Stimulated activated naive CD8-positive, alpha-beta T cell treated with anti-CD3 and anti-CD28 coated beads, Interleukin-15, Interleukin-2, amounts not matched to agents 100 ng/mL and 50 ng/mL, for 24 hours (primary cell): ENCODE measurements at regions not wholly inside any gene's neighbourhood (a gene's known extent, or its start where the extent isn't known, plus 50 kb on each side); places are given as distances from the start of the nearest gene placed in this dataset.

Experiments used
- H3K27ac Mint-ChIP-seq: one replicate; pipeline ENCODE4 v1.8.0; 2021; ENCODE audit warnings: mild to moderate bottlenecking, mixed read lengths
- H3K27me3 Mint-ChIP-seq: one replicate; pipeline ENCODE4 v1.8.0; 2021; ENCODE audit warnings: mixed read lengths
- H3K36me3 Mint-ChIP-seq: one replicate; pipeline ENCODE4 v1.8.0; 2021; ENCODE audit warnings: low read depth, mixed read lengths
- H3K4me1 Mint-ChIP-seq: one replicate; pipeline ENCODE4 v1.8.0; 2021; ENCODE audit warnings: low read depth, mixed read lengths
- H3K4me3 Mint-ChIP-seq: one replicate; pipeline ENCODE4 v1.8.0; 2021; ENCODE audit warnings: mild to moderate bottlenecking, mixed read lengths
- H3K9me3 Mint-ChIP-seq: one replicate; pipeline ENCODE4 v1.8.0; 2021; ENCODE audit warnings: mixed read lengths

DNA sequence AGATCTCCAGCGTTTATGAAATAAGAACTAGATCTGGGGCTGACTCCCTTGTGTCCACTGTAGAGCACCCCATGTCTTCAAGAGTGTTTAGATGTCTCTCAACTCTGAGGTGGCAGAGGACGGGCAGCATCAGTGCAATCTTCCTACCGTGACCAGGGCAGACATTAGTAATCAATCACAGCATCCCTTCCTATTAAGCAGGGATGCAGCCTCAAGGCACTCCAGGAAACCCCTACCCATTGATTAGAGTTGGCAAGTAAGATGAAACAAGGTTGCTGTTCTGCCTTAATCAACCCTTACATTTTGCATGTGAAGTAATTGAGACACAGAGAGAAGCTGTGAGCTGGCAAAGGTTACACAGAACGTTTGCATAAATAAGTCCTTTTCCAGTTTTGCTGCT lies 283.7 kb upstream of the ZMIZ1 start:
- H3K36me3 Mint-ChIP-seq, result no peaks in the 10 kb centered on the region
- H3K4me1 Mint-ChIP-seq, result no peaks in the 10 kb centered on the region
- H3K27ac Mint-ChIP-seq, result no peak overlapping the region
- H3K4me3 Mint-ChIP-seq, result no peak overlapping the region
- H3K27me3 Mint-ChIP-seq, result peaks cover 14% of the 10 kb centered on the region
- H3K9me3 Mint-ChIP-seq, result no peaks in the 10 kb centered on the region

DNA sequence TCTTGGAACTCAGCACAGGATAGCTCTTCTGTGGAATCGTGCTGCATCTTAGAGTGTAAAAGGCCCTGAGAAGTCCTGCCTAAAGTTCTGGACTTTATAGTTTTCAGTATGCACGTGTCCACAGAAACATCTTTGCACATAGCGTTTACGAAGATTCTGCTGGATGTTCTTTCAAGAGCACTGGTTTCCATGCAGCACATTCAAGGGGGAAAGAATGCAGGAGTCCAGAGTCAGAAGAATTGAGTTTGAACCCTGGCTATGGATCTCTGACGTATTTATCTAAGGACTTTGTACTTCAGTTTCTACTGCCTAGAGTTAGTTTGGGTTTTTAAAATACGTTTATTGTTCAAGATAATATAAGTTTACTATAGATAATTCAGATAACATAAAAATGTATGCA lies 282.8 kb upstream of the ZMIZ1 start:
- no peak overlapping the region for H3K27ac Mint-ChIP-seq
- H3K4me3 Mint-ChIP-seq, result no peak overlapping the region
- peaks cover 14% of the 10 kb centered on the region for H3K27me3 Mint-ChIP-seq
- no peaks in the 10 kb centered on the region for H3K4me1 Mint-ChIP-seq
- H3K9me3 Mint-ChIP-seq, result no peaks in the 10 kb centered on the region
- no peaks in the 10 kb centered on the region for H3K36me3 Mint-ChIP-seq

DNA sequence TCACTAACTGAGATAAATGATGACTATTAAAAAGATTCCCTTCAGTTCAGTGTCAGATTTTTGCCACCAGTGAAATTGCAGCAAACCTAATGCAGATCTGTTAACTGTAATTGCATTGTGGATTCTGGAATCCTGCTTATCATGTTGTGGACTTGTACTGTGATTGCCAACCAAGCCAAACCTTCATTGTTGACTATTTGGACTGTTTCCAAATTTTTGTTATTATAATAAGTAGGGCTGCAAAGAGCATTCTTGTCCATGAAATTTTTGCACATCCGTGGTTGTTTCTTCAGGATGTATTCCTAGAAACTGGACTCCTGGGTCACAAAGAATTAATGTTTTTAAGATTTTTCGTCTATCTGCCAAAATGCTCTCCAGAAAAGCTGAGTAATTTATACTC lies 281.6 kb upstream of the ZMIZ1 start:
- Mint-ChIP-seq H3K4me1 (no peaks in the 10 kb centered on the region), H3K4me3 (no peak overlapping the region), H3K36me3 (no peaks in the 10 kb centered on the region), H3K27me3 (peaks cover 19% of the 10 kb centered on the region), H3K27ac (no peak overlapping the region), H3K9me3 (no peaks in the 10 kb centered on the region)

DNA sequence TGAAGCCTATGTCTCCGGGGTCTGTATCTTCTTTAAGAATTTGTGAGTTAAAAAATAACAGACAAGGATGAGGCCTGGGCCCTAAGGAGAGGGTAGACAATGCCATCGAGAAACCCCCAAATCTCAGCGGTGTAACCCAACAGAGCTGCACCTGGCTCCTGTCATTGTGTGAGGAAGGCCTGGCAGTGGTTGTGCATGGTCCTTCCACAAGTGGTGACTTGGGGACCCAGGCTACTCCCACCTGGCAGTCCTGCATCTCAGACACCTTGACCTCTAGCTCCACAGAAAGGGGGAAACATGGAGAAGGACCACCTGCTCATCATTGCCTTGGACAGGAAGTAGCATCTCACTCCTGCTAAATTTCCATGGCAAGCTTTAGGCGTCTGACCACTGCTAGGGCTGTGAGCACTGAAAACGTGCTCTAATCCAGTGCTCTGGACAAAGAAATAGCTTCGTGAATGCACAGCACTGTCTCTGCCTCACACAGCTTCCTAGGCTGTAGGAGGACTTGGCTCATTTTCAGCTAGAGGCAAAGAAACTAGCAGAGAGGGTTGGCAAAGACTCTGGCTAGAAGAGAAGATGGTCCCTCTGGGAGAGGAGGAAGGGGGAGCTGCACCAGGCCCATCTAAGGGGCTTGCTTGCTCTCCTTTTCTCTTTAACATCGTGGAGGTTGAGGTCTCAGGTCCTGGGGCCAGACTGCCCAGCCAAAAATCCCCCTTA lies 273.9 kb upstream of the ZMIZ1 start:
- peaks cover 11% of the 10 kb centered on the region for H3K27me3 Mint-ChIP-seq
- H3K9me3 Mint-ChIP-seq, result peaks cover 4% of the 10 kb centered on the region
- no peak overlapping the region for H3K4me3 Mint-ChIP-seq
- H3K27ac Mint-ChIP-seq, result no peak overlapping the region
- H3K36me3 Mint-ChIP-seq, result no peaks in the 10 kb centered on the region
- no peaks in the 10 kb centered on the region for H3K4me1 Mint-ChIP-seq

DNA sequence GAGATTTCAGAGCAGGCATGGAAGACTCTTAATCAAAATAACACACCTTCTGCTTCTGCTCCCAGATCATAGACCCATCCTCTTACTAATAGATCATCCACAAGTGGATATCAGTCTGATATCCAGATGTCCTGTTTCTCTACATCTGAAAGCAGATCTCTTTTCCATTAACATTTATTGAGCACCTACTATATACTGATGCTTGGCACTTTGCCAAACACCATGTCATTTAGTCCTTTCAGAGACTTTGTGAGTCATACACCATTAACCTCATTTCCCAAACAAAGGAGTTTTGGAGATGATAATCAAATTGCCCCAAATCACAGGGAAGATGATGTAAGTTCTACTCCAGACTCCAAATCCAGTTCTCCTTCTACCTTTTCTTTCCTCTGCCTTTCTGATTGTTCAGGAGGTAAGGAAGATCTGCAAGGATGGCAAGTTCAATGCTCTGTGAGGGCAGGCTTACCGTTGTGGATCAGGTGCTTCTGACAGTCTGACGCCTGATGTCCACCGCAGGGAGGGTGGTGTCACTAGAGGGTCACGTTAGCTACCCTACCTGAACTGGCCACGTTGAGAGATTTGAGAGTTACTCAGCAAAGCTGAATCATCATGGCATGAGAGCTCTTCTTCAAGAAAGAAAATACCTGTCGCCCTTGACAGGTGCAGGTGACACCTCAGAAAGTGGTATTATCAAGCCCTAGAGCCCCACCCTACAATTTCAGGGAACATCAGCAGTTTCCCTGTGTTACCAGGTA lies 269.6 kb upstream of the ZMIZ1 start:
- Mint-ChIP-seq H3K27me3 (peaks cover 4% of the 10 kb centered on the region), H3K27ac (no peak overlapping the region), H3K4me3 (no peak overlapping the region)

DNA sequence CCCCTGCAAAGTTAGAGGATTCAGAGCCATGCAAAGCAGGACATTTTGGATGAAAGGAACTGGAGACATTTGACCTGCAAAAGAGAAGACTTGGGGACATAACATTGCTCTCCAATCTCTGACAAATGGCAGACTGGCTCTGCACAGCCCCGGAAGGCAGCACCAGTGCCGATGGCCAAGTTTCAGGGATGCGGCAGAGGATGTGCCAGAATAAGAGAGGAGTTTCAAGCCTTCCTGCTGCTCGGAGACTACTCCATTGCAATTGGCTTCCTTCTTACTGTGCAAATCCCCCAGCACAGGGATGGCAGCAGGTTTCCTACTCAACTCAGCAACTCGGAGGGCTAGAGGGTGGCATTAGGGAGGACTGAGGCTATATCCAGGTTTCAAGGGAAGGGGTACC lies 268.8 kb upstream of the ZMIZ1 start:
- Mint-ChIP-seq H3K27me3 (peaks cover 4% of the 10 kb centered on the region), H3K4me1 (no peaks in the 10 kb centered on the region), H3K9me3 (no peaks in the 10 kb centered on the region), H3K36me3 (no peaks in the 10 kb centered on the region), H3K27ac (no peak overlapping the region), H3K4me3 (no peak overlapping the region)

More for the DNA sequence above, 269.6 kb upstream of the ZMIZ1 start:
- no peaks in the 10 kb centered on the region for H3K9me3 Mint-ChIP-seq
- H3K4me1 Mint-ChIP-seq, result no peaks in the 10 kb centered on the region
- H3K36me3 Mint-ChIP-seq, result no peaks in the 10 kb centered on the region

DNA sequence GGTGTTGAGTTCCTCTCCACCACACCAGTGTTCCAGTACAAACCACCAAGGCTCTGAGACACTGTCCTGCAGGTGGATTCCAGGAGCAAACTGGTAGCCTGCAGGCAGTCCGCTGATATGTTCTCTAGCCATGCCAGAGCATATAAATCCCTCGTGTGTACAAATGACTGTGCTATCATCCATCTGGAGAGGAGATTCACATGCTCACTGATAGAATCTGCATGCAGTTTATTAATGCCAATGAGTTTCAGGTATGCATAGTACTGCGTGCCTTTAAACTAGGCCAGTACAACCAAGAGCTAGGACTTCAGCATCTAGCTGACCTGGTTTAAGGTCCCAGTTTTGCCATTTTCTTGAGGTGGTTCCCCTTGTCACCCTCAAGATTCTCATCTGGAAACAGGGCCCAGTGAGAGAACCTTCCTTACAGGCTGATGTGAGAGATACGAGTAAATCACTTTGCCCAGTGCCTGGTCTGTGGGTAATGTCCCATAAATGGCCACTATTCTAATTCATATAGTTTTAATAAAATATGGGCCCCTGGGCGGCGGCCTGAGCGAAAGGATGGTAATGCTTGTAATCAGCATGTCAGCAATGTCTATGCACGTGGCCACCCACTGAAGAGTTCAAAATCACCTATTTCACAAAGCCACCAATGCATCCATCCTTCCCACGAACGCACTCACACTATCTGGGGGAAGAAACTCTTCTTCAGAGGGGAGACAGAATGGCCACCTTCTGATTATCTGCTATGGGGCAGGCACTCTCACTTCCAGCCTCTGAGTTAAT lies 268.0 kb upstream of the ZMIZ1 start:
- H3K36me3 Mint-ChIP-seq, result no peaks in the 10 kb centered on the region
- H3K27ac Mint-ChIP-seq, result no peak overlapping the region
- H3K9me3 Mint-ChIP-seq, result no peaks in the 10 kb centered on the region
- peaks cover 4% of the 10 kb centered on the region for H3K27me3 Mint-ChIP-seq
- no peak overlapping the region for H3K4me3 Mint-ChIP-seq
- H3K4me1 Mint-ChIP-seq, result no peaks in the 10 kb centered on the region

DNA sequence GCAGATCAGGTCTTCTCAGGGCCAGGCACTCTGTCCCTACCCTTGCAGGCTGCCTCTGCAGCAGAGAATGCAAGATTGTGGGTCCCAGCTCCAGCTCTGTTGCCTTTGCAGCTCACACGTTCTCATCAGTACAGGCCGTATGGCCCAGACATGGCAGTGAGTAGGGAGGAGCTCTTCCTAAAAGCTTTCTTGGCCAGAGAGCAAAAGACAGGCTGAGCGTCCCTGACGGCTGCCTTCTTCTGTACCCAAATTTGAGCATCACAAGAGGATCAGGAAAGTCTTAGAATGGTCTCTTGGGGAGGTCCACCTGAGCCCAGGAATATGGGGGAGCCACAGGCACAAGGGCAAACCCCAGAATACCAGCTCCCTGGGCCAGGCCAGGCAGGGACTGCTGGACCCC lies 266.3 kb upstream of the ZMIZ1 start:
- H3K27ac Mint-ChIP-seq, result no peak overlapping the region

DNA sequence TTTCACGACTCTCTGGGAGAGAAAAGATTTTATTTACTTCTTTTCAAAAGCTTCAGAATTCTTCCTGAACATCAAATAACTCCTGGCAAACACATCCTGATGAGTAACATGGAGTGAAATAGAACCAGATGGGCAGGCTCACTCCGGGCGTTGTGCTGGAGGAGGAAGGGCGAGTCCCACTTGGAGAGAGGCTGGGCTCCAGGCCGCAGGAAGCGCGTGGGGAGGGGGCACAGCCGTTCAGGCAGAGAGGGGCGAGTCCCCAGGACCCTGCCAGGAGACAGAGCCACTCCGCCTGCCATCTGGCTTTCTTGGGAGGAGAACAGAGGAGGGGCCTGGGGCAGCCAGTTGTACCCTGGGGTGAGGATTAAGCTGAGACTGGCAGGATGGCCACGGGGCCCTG lies 265.9 kb upstream of the ZMIZ1 start:
- no peaks in the 10 kb centered on the region for H3K36me3 Mint-ChIP-seq
- no peaks in the 10 kb centered on the region for H3K4me1 Mint-ChIP-seq
- H3K27ac Mint-ChIP-seq, result no peak overlapping the region
- no peaks in the 10 kb centered on the region for H3K9me3 Mint-ChIP-seq
- peaks cover 4% of the 10 kb centered on the region for H3K27me3 Mint-ChIP-seq
- H3K4me3 Mint-ChIP-seq, result no peak overlapping the region

More for the DNA sequence above, 266.3 kb upstream of the ZMIZ1 start:
- no peaks in the 10 kb centered on the region for H3K36me3 Mint-ChIP-seq
- H3K9me3 Mint-ChIP-seq, result no peaks in the 10 kb centered on the region
- H3K4me1 Mint-ChIP-seq, result no peaks in the 10 kb centered on the region
- H3K4me3 Mint-ChIP-seq, result no peak overlapping the region
- peaks cover 4% of the 10 kb centered on the region for H3K27me3 Mint-ChIP-seq

DNA sequence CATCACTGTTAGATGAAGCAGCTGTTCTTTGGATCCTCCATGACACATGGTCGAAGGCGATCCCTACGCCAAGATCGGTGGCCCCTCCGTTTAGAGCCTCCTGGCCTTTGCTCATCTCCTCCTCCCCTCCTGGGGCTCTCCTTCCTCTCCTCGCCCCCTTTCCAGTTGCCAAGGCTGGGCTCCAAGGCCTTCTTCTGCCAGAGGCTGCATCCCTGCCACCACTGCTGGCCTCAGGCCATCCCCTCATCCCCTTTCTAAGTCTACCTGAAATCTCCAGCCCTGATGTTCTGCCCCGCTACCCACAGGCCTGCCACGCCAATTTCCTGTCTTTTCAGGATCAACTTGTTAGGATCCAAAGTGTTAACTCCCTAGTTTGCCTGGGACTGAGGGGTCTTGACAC lies 265.1 kb upstream of the ZMIZ1 start:
- Mint-ChIP-seq H3K27ac (no peak overlapping the region), H3K9me3 (no peaks in the 10 kb centered on the region), H3K27me3 (peaks cover 4% of the 10 kb centered on the region), H3K4me3 (no peak overlapping the region), H3K36me3 (no peaks in the 10 kb centered on the region), H3K4me1 (no peaks in the 10 kb centered on the region)

DNA sequence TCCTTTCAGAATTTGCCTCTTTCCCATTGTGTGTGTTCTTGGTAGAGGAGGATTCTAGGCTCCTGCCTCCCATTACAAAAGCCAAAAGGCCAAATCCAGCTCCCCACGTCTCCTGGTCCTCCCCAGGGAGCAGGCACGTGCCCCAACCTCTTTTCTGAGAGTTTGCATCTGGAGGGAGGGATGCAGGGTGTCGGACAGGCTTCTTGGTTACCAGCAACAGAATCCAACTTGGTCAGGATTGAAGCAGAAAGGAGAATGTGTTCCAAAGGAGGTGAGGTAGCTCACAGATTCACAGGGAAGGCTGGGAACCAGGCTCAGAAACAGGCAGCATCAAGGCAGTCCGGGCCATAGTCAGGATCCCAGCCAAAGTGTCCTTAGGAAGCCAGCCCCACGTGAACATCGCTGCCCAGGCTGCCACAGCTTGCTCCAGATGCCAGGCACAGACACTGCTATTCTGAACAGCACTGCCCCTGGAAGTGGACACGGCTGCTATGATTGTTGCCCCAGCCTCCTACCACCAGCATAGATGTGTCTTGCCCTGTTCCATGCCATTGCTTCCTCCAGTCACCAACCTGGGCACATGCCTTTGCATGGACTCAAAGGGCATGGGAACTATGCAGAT lies 264.2 kb upstream of the ZMIZ1 start:
- no peak overlapping the region for H3K4me3 Mint-ChIP-seq
- H3K9me3 Mint-ChIP-seq, result no peaks in the 10 kb centered on the region
- peaks cover 4% of the 10 kb centered on the region for H3K27me3 Mint-ChIP-seq
- no peaks in the 10 kb centered on the region for H3K4me1 Mint-ChIP-seq
- H3K36me3 Mint-ChIP-seq, result no peaks in the 10 kb centered on the region
- no peak overlapping the region for H3K27ac Mint-ChIP-seq

DNA sequence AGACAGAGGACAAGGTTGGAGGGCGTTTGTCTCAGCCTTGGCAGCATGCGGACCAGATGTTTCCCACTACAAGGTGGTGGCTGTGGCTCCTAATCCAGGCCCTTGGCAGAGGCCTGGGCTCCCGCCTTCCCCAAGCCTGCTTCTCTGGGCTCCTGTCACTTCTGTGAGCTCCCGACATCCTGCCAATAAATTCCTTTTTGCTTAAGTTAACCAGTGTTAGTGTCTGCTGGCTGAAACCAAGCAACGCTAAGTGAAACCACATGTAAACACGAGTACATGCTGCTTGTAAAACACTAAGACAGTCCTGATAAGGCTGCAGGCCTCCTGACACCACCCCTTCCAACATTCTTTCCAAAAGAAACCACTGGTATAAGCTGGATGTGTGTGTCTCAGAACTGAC lies 263.6 kb upstream of the ZMIZ1 start:
- no peaks in the 10 kb centered on the region for H3K9me3 Mint-ChIP-seq
- no peak overlapping the region for H3K4me3 Mint-ChIP-seq
- no peaks in the 10 kb centered on the region for H3K4me1 Mint-ChIP-seq
- no peak overlapping the region for H3K27ac Mint-ChIP-seq
- H3K36me3 Mint-ChIP-seq, result no peaks in the 10 kb centered on the region
- peaks cover 4% of the 10 kb centered on the region for H3K27me3 Mint-ChIP-seq

DNA sequence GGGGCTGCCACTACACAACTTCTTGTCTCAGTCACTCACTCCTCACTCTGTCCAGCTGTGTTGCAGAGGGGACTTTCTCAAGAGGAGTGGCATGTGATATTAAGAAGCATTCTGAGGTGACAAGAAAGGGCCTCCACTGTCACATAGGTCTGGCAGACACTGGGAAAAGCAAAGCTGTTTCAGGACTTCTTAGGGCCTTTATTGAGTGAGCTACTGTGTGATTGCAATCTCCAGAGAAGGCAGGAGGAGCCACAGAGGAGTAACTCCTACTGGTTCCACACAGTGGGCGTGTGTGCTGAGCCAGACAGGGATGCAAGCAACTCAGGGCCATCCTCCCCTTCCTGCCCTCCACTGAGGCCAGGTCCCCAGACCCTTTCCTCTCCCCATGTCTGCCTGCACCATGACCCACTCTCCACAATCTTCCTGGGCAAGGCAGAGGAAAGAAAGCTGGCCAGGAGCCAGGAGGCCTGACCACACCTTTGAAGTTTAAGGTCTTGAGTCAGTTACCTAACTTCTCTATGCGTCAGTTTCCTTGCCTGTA lies 262.0 kb upstream of the ZMIZ1 start:
- peaks cover under 1% of the 10 kb centered on the region for H3K27me3 Mint-ChIP-seq

DNA sequence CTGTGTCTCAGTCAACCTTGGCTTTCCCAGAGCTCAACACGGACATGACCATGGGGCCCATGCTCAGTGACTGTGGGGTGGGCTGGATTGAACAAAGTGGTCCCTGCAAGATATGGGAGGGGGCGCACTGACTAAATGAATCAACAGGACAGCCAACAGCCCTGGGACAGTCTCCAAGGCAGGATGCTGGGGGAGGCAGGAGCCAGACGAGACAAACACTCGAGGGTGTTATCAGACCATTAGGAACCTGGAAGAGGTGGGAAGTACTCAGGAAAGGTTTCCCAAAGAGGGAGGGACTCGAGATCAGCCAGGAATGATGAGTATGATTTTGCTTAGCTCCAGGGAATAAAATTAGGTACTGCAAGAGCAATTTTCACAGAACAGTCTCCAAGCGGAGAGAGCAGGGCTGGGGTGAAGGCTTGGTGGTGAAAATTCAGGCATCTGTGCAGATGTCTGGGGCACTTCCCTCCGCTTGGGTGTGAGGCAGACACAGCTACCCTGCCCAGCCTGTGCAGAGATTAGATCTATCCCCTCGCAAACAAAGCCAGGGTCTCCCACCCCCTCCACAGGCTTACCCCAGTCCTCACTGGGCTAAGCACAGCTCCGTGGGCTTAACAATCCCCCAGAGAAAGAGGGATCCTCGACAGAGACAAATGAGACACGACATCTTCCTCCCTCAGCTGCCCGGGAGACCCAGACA lies 261.1 kb upstream of the ZMIZ1 start:
- Mint-ChIP-seq H3K36me3 (no peaks in the 10 kb centered on the region), H3K27me3 (no peaks in the 10 kb centered on the region), H3K27ac (no peak overlapping the region)

More for the DNA sequence above, 262.0 kb upstream of the ZMIZ1 start:
- Mint-ChIP-seq H3K4me3 (no peak overlapping the region), H3K27ac (no peak overlapping the region), H3K9me3 (no peaks in the 10 kb centered on the region), H3K36me3 (no peaks in the 10 kb centered on the region), H3K4me1 (no peaks in the 10 kb centered on the region)

More for the DNA sequence above, 261.1 kb upstream of the ZMIZ1 start:
- Mint-ChIP-seq H3K9me3 (no peaks in the 10 kb centered on the region), H3K4me3 (no peak overlapping the region), H3K4me1 (no peaks in the 10 kb centered on the region)
